ENCODE measurements at regions not wholly inside any gene's neighbourhood (a gene's known extent, or its start where the extent isn't known, plus 50 kb on each side); places are given as distances from the start of the nearest gene placed in this dataset.

- TF ChIP-seq CTCF (IDR thresholded peaks at IDR 0.05) (peak in 4 of 6 experiments; percentile 6 to 60 (median 46)), POLR2A (IDR thresholded peaks at IDR 0.05) (no peak)
Measured at GRCh38 chr22:22709719-22710445, 65.5 kb downstream of the GGTLC2 start.

Data from Peyer's patch (tissue), 4 donors.